Epithelial cell of prostate (primary cell): ENCODE measurements at regions not wholly inside any gene's neighbourhood (a gene's known extent, or its start where the extent isn't known, plus 50 kb on each side); places are given as distances from the start of the nearest gene placed in this dataset.

Source experiments
- DNase-seq: peaks from one replicate; pipeline ENCODE4 v3.0.0-alpha.2; 2011; ENCODE audit warnings: low read depth, low spot score
- H3K27ac ChIP-seq: fragments of 450-650 bp; 2 replicates; pipeline ENCODE4 v1.5.1; 2017; ENCODE audit warnings: mild to moderate bottlenecking

GRCh38 chrX:5145957-5146356 lies 1082.7 kb downstream of the NLGN4X start:
- no peak for DNase-seq
- no peak overlapping the region for H3K27ac ChIP-seq

GRCh38 chrX:5142644-5143043 lies 1086.0 kb downstream of the NLGN4X start:
- no peak for DNase-seq
- H3K27ac ChIP-seq: no peak overlapping the region

GRCh38 chrX:5122181-5122678 lies 1106.4 kb downstream of the NLGN4X start:
- no peak for DNase-seq
- H3K27ac ChIP-seq: no peak overlapping the region

GRCh38 chrX:5117816-5118215 lies 1110.9 kb downstream of the NLGN4X start:
- no peak for DNase-seq
- H3K27ac ChIP-seq: no peak overlapping the region

GRCh38 chrX:5113128-5113527 lies 1115.5 kb downstream of the NLGN4X start:
- H3K27ac ChIP-seq: no peak overlapping the region
- no peak for DNase-seq

- no peak overlapping the region for H3K27ac ChIP-seq
- DNase-seq: no peak
These were observed 1128.7 kb downstream of the NLGN4X start for GRCh38 chrX:5100004-5100403.

- H3K27ac ChIP-seq: no peak overlapping the region
- no peak for DNase-seq
These were observed 1142.3 kb downstream of the NLGN4X start for GRCh38 chrX:5086388-5086787.

GRCh38 chrX:5084279-5084678 lies 1144.4 kb downstream of the NLGN4X start:
- no peak overlapping the region for H3K27ac ChIP-seq

GRCh38 chrX:5082705-5083104 lies 1146.0 kb downstream of the NLGN4X start:
- no peak overlapping the region for H3K27ac ChIP-seq
- no peak for DNase-seq

More at GRCh38 chrX:5084279-5084678, 1144.4 kb downstream of the NLGN4X start:
- DNase-seq: no peak

GRCh38 chrX:5080791-5081190 lies 1147.9 kb downstream of the NLGN4X start:
- DNase-seq: no peak
- H3K27ac ChIP-seq: no peak overlapping the region

GRCh38 chrX:5068550-5068949 lies 1160.1 kb downstream of the NLGN4X start:
- H3K27ac ChIP-seq: no peak overlapping the region
- no peak for DNase-seq

GRCh38 chrX:5057786-5058185 lies 1170.9 kb downstream of the NLGN4X start:
- no peak for DNase-seq
- H3K27ac ChIP-seq: no peak overlapping the region

- DNase-seq: no peak
- no peak overlapping the region for H3K27ac ChIP-seq
These were observed 1173.8 kb downstream of the NLGN4X start for GRCh38 chrX:5054852-5055251.

- H3K27ac ChIP-seq: peak overlapping the region; percentile 69
- no peak for DNase-seq
These were observed 1176.7 kb downstream of the NLGN4X start for GRCh38 chrX:5051831-5052491.

- no peak overlapping the region for H3K27ac ChIP-seq
- DNase-seq: no peak
These were observed 1186.1 kb downstream of the NLGN4X start for GRCh38 chrX:5042563-5042962.

GRCh38 chrX:5031792-5032191 lies 1196.9 kb downstream of the NLGN4X start:
- no peak overlapping the region for H3K27ac ChIP-seq
- no peak for DNase-seq

GRCh38 chrX:5015451-5015850 lies 1213.2 kb downstream of the NLGN4X start:
- DNase-seq: no peak
- H3K27ac ChIP-seq: no peak overlapping the region

GRCh38 chrX:4994855-4995254 lies 1233.8 kb downstream of the NLGN4X start:
- DNase-seq: no peak
- no peak overlapping the region for H3K27ac ChIP-seq

- no peak overlapping the region for H3K27ac ChIP-seq
- DNase-seq: no peak
These were observed 1250.1 kb downstream of the NLGN4X start for GRCh38 chrX:4978613-4979012.

GRCh38 chrX:4971646-4972045 lies 1257.0 kb downstream of the NLGN4X start:
- no peak for DNase-seq
- no peak overlapping the region for H3K27ac ChIP-seq

GRCh38 chrX:4964112-4964511 lies 1250.7 kb upstream of the PRKX start:
- no peak overlapping the region for H3K27ac ChIP-seq
- DNase-seq: no peak

- DNase-seq: no peak
- H3K27ac ChIP-seq: no peak overlapping the region
These were observed 1250.0 kb upstream of the PRKX start for GRCh38 chrX:4963432-4963831.
